ENCODE measurements at regions not wholly inside any gene's neighbourhood (a gene's known extent, or its start where the extent isn't known, plus 50 kb on each side); places are given as distances from the start of the nearest gene placed in this dataset.

GRCh38 chr6:41429506-41430504, 94.4 kb downstream of the NCR2 start:
- no peak for DNase-seq (ENCODE audit: low spot score)

- DNase-seq (ENCODE audit: low spot score), result no peak
These were observed 95.5 kb downstream of the NCR2 start for GRCh38 chr6:41430875-41431274.

DNA sequence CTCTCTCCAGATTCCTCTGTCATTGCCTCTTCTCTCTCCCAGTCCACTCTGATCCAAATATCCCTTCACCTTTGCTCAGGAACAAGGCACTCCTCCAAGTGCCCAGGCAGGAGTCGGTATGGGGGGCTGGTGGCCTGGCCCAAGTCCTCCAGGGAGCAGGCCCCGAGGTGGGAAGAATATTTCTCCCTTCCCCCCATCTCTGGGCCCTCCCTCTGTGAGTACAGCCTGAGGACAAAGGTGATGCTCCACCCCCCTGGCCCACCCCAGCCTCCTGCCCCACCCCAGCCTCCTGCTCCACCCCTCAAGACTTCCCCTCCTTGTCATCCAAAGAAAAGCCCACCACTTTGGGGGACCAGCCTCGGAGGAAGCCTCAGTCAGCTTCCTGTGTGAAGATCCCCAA, 96.9 kb downstream of the NCR2 start:
- DNase-seq (ENCODE audit: low spot score), result no peak

DNA sequence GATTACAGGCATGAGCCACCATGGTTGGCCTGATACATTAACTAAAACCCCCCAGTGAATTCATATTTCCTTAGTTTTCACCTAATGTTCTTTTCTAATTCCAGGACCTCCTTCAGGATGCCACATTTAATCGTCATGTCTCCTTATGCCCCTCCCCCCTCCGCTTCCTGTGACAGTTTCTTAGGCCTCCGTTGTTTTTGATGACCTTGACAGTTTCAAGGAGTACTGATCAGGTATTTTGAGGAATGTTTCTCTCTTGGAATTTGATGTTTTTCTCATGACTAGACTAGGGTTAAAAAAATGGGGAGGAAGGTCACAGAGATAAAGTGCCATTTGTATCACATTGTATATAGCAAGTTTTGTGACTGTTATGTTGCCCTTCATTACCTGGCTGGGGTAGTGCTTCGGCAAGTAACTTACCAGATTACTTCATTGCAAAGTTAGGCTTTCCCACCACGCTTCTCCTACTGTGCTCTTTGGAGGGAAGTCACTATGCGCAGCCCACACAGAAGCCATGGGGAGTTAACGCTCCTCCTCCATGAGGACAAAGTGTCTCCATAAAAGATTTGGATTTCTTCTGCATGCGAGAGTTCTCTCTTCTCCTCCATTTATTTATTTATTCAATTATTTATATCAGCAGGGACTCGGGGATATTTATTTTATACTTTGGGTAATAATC, 99.5 kb downstream of the NCR2 start:
- DNase-seq (ENCODE audit: low spot score), result no peak

- no peak for DNase-seq (ENCODE audit: low spot score)
These were observed 102.2 kb downstream of the NCR2 start for GRCh38 chr6:41437604-41438003.

DNA sequence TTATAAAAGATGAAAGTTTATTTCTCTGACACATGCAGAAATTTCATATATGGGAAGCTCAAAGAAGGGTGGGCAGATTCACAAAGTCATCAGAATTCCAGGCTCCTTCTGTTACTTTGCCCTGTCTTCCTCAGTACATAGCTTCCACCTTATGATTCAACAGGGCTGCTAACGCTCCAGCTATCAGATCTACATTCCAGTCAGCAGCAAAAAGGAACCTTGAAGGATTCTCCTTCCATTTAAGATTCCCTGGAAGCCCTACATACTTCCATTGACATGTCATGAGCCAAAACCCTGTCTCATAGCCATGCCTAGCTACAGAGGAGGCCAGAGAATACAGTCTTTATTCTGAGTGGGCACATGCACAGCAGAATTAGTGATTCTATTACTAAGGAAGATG, 103.3 kb downstream of the NCR2 start:
- no peak for DNase-seq (ENCODE audit: low spot score)

DNA sequence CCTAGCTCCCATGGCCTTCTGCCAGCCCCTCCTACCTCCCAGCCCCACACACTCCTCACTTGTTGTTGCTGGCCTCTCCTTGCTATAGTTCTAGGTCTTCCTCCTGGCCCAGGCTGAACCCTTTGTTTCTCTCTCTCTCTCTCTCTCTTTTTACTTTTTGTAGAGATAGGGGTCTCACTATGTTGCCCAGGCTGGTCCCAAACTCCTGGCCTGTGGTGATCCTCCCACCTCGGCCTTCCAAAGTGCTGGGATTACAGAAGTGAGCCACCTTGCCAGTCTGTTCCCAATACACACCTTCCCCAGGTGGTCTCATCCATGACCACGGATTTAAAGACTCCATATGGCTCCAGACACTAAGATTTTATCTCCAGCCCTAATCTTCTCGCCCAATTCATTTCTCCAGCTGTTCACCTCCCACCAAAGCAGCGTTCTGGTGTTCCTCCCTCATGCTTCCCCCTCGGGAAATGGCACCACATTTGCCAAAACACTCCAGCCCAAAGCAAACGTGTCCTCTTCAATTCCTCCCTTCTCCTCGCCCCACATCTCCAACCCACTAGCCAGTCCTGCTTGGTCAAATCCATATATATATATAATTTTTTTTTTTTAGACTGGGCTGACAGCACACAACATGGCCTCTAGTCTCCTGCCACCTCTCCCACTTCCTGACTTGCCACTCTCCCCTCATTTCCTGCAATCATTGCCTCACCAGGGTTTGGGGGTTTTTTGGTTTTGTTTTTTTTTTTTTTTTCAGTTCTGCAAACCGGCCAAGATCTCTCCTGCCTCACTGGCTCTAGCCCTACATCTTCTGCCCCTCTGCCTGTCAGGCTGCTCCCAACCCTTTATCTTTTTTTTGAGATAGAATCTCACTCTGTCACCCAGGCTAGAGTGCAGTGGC, 104.4 kb downstream of the NCR2 start:
- DNase-seq (ENCODE audit: low spot score), result peak; percentile 30

- no peak for DNase-seq (ENCODE audit: low spot score)
These were observed 105.2 kb upstream of the FOXP4 start for GRCh38 chr6:41440958-41441357.

DNA sequence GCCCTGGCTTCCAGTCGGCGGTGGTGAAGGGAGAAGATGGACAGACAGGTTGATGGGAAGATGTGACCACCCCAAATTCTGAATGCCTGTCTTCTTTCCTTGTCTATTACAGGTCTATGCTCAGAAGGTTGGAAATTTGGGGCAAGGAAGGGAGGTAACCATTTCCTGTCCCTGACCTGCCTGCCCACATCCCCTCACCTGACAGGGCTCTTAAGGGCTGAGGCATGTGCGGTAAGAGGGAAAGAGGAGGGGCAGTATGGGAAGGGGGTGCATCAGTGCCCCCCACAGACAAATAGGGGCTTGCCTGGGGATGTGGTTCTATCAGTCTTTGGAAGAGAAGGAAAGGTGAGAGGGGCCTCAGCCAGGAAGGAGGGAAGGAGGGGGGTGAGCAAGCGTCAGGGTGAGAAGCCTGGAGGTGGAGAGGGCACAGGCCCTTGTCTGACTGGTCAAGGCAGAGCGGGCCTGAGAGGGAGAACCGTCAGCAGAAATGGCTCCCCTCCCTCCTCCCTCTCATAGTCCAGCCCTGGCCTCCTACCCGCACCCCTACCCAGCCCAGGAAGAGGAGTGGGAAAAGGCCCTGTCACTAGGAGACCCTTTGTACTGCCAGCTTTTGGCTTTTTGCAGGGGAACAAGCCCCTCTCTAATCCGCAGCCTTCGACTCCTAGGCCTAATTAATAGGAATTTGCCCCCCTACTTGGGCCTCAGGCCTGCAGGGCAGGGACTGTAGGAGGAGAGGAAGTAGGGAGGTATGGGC, 104.4 kb upstream of the FOXP4 start:
- peak; percentile 12 for DNase-seq (ENCODE audit: low spot score)

DNA sequence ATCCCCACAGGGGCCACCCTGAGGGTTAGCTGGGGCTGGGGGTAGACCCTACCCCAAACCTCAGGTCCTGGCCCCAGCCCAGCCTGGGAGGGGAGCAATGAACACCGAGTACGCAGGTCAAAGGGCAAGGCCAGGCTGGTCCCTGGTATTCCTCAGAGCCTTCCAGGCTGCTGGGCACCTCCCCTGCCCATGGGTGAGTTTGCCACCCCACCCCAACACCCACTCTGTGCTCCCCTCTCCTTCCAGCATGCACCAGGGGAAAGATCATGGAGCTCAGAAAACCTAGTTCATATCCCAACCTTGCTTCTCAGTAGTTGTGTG, 103.9 kb upstream of the FOXP4 start:
- DNase-seq (ENCODE audit: low spot score), result no peak

GRCh38 chr6:41442800-41443501, 103.2 kb upstream of the FOXP4 start:
- DNase-seq (ENCODE audit: low spot score), result no peak

- no peak for DNase-seq (ENCODE audit: low spot score)
These were observed 102.3 kb upstream of the FOXP4 start for GRCh38 chr6:41443616-41444525.

DNA sequence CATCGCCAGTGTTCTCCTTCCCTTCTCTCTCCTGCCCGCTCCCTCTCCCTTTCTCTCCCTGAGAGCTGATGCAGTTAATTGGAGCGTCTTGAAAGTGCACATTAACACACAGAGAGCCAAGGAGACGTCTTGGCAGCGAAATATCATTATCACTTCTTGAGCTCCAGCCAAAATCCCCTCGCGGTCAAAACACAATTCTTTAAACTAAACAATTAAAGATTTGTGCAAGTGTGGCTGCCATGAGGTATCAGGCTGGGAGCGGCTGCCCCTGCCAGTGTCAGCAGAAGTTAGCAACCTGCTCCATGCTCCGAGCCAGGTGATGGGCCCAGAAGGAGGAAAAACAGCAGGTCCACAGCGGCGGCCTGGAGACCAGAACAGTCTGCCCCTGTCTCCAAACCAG, 100.9 kb upstream of the FOXP4 start:
- DNase-seq (ENCODE audit: low spot score), result no peak

DNA sequence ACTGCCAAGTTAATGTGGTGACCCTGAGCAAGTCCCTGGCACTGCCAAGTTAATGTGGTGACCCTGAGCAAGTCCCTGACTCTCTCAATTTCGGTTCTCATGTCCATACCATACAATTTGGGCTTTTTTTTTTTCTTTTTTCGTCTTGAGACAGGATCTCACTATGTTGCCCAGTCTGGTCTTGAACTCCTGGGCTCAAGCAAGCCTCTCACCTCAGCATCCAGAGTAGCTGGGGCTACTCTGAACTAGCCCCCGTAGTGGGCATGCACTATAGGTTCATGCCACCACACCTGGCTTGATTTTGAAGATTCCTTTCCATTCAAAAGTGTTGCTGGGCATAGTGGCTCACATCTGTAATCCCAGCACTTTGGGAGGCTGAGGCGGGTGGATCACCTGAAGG, 100.0 kb upstream of the FOXP4 start:
- DNase-seq (ENCODE audit: low spot score), result no peak

- no peak for DNase-seq (ENCODE audit: low spot score)
These were observed 99.2 kb upstream of the FOXP4 start for GRCh38 chr6:41446907-41447545.

DNA sequence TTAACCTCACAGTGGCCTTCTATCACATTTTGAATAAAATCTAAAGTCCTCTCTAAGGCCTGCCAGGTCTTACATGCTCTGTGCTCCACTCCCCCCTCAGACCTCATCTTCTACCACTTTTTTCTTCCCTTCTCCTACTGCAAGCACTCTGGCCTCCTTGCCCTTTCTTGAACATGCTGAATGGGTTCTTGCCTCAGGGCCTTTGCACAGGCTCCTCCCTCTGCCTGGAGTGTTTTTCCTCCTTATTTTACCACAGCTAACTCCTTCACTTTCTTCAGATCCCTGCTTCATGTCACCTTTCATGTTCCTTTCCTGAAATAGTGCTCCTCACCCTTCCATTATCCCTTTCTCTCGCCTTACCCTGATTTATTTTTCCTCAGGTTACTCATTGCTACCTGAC, 97.9 kb upstream of the FOXP4 start:
- no peak for DNase-seq (ENCODE audit: low spot score)

DNA sequence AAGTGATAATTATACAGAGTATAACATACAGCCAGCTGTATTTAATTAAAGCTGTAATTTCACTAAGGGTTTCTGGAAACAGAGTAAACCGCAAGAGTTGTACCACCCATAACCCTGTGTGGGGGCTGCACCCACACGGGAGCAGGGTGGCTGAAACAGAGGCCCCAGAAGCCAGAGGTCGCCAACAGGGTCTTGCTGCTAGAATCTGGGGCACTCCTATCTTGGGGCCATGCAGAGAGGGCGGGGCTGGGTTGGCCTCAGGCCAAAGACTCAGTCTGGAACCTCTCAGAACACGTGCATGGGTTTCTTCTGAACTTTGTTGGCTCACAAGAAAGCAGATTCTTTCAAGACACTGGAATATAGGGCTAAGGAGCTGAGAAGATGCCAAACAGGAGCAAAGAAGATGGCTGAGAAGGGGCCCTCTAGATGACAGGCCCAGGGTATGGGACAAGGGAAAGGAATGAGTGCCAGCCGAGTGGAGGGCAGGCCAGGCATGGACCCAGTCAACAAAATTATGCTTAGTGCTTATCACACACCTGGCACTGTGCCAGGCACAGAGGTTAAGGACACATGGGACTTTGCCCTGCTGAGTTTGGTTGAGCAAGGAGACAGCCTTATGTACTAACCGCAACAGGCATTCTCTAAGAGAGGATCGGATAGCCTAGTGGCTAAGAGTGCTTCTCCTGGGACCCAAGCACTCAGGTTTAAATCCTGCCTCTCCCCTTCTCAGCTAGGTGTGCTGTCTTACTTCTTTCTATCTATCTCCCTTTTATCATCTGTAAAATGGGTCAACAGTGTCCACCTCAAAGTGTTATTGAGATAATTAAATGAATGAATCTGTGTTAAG, 96.6 kb upstream of the FOXP4 start:
- no peak for DNase-seq (ENCODE audit: low spot score)

- no peak for DNase-seq (ENCODE audit: low spot score)
These were observed 95.6 kb upstream of the FOXP4 start for GRCh38 chr6:41450581-41450980.

- DNase-seq (ENCODE audit: low spot score), result no peak
These were observed 95.1 kb upstream of the FOXP4 start for GRCh38 chr6:41451039-41451438.

Measured in CD4-positive, alpha-beta T cell treated with Interleukin-6 at 100 ng/mL for 8 hours (primary cell).